ENCODE measurements at regions not wholly inside any gene's neighbourhood (a gene's known extent, or its start where the extent isn't known, plus 50 kb on each side); places are given as distances from the start of the nearest gene placed in this dataset.

GRCh38 chr12:91887957-91888356, 257.7 kb downstream of the BTG1 start:
- no peaks in the 10 kb centered on the region for H4K20me1 ChIP-seq (ENCODE audit: control insufficient read depth, insufficient read depth, low read length, poor library complexity, severe bottlenecking)
- Mint-ChIP-seq H3K9me3 (ENCODE audit: insufficient read depth) (no peaks in the 10 kb centered on the region), H3K4me3 (no peak overlapping the region), H3K27me3 (peaks cover 12% of the 10 kb centered on the region), H3K27ac (no peak overlapping the region), H3K4me1 (no peaks in the 10 kb centered on the region)
- POLR2A ChIA-PET = no interaction called here
- TF ChIP-seq EZH2 (IDR thresholded peaks at IDR 0.05; ENCODE audit: borderline replicate concordance, insufficient read depth, low read depth, low read length, poor library complexity, severe bottlenecking) (no peak), CTCF (IDR thresholded peaks at IDR 0.05) (no peak)
- no peak for ATAC-seq (ENCODE audit: low read depth)
- H3K79me2 ChIP-seq (ENCODE audit: control insufficient read depth, insufficient read depth, low read length) = no peaks in the 10 kb centered on the region
- no peak overlapping the region for H2AFZ ChIP-seq (ENCODE audit: insufficient read depth, low read depth, low read length, poor library complexity, severe bottlenecking)
- CTCF ChIA-PET = no interaction called here
- H3K4me1 ChIP-seq (ENCODE audit: control insufficient read depth in 2 of 2, insufficient read depth in 2 of 2, low read length in 2 of 2) = no peaks in the 10 kb centered on the region
- H3K4me3 ChIP-seq (ENCODE audit: control extremely low read depth in 1 of 5, extremely low read depth in 1 of 5, insufficient read depth in 1 of 5, low read depth in 2 of 5, low read length in 4 of 5) = no peak overlapping the region
- no peak overlapping the region for H3K4me2 ChIP-seq (replicated peaks; ENCODE audit: low read depth, low read length, poor library complexity, severe bottlenecking)
- H3K9ac ChIP-seq (ENCODE audit: low read length) = no peak overlapping the region
- intact Hi-C loops (cut with micrococcal nuclease) = no loop called here
- H3K9me3 ChIP-seq (ENCODE audit: control extremely low read depth in 1 of 3, control insufficient read depth in 2 of 3, insufficient read depth in 1 of 3, low read length in 2 of 3) = no peaks in the 10 kb centered on the region
- H3K36me3 ChIP-seq (replicated peaks in 1 of 2; ENCODE audit: control extremely low read depth in 1 of 2, control insufficient read depth in 1 of 2, extremely low read depth in 1 of 2, insufficient read depth in 2 of 2, low read length in 1 of 2) = no peaks in the 10 kb centered on the region
- peaks cover 0 to 5% (median 2%) of the 10 kb centered on the region in 4 experiments for H3K27me3 ChIP-seq (replicated peaks in 1 of 4; ENCODE audit: control extremely low read depth in 1 of 4, control insufficient read depth in 3 of 4, insufficient read depth in 4 of 4, low read length in 3 of 4)
- DNase-seq = no peak
- no peak overlapping the region for H3K27ac ChIP-seq (ENCODE audit: low read length in 2 of 2)
- no CpG with 5 or more reads among the region's 2 CpGs for WGBS (ENCODE audit: insufficient coverage)

DNA sequence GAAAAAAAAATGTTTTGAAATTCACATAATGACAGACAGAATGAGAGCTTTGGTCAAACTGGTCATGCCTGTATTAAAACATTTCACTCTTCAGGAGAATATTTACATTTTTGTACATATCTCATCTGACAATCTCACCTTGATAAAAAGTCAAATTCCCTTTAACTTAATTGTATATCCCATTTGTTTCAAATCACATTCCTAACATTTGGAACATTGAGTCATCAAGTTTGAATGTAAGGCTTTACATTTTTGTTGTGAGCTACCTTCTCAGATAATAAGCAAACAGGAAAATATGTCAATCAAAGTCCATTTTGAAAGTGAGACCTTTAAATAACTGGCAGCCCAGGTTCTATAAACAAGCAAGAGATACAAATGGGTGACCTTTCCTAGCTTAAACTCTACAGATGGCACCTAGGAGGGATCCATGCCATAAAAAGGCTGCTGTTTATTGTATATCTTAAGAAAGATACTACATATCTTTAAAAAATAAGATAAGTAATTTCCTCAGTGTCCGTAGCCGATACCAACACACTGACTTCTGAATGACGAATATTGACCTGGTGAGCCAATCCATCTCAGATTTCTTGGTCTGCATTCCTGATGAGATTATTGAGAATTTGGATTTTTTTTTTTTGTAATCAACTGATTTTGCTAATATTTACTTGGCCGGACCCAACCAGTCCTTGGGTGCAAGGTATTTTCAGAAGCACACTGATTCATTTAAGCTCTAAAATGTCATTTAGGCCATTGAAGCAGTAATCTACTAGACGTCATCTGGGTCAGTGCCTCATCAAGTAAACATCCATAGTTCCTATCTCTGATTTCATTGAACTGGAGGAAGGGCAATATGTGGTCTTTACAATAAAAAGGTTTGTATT, 259.6 kb downstream of the BTG1 start:
- ATAC-seq (ENCODE audit: low read depth) = no peak
- ChIA-PET CTCF (no interaction called here), POLR2A (no interaction called here)
- 80% methylated on average over 1 of the region's 5 CpGs for WGBS (ENCODE audit: insufficient coverage)
- no peak overlapping the region for H3K9ac ChIP-seq (ENCODE audit: low read length)
- no peak overlapping the region for H3K27ac Mint-ChIP-seq
- intact Hi-C loops (cut with micrococcal nuclease) = no loop called here
- no peaks in the 10 kb centered on the region for H3K4me1 ChIP-seq (ENCODE audit: control insufficient read depth in 2 of 2, insufficient read depth in 2 of 2, low read length in 2 of 2)
- no peak overlapping the region for H3K4me2 ChIP-seq (replicated peaks; ENCODE audit: low read depth, low read length, poor library complexity, severe bottlenecking)
- no peaks in the 10 kb centered on the region for H3K9me3 Mint-ChIP-seq (ENCODE audit: insufficient read depth)
- H3K36me3 ChIP-seq (replicated peaks in 1 of 2; ENCODE audit: control extremely low read depth in 1 of 2, control insufficient read depth in 1 of 2, extremely low read depth in 1 of 2, insufficient read depth in 2 of 2, low read length in 1 of 2) = no peaks in the 10 kb centered on the region
- no peaks in the 10 kb centered on the region for H3K27me3 ChIP-seq (replicated peaks in 1 of 4; ENCODE audit: control extremely low read depth in 1 of 4, control insufficient read depth in 3 of 4, insufficient read depth in 4 of 4, low read length in 3 of 4)
- no peak for DNase-seq
- H3K79me2 ChIP-seq (ENCODE audit: control insufficient read depth, insufficient read depth, low read length) = no peaks in the 10 kb centered on the region
- H2AFZ ChIP-seq (ENCODE audit: insufficient read depth, low read depth, low read length, poor library complexity, severe bottlenecking) = no peak overlapping the region
- H3K4me3 ChIP-seq (ENCODE audit: control extremely low read depth in 1 of 5, extremely low read depth in 1 of 5, insufficient read depth in 1 of 5, low read depth in 2 of 5, low read length in 4 of 5) = no peak overlapping the region
- H3K4me3 Mint-ChIP-seq = no peak overlapping the region
- H3K27me3 Mint-ChIP-seq = peaks cover 9% of the 10 kb centered on the region
- no peaks in the 10 kb centered on the region for H4K20me1 ChIP-seq (ENCODE audit: control insufficient read depth, insufficient read depth, low read length, poor library complexity, severe bottlenecking)
- no peaks in the 10 kb centered on the region for H3K9me3 ChIP-seq (ENCODE audit: control extremely low read depth in 1 of 3, control insufficient read depth in 2 of 3, insufficient read depth in 1 of 3, low read length in 2 of 3)
- H3K4me1 Mint-ChIP-seq = no peaks in the 10 kb centered on the region
- TF ChIP-seq CTCF (IDR thresholded peaks at IDR 0.05) = no peak
- no peak for TF ChIP-seq EZH2 (IDR thresholded peaks at IDR 0.05; ENCODE audit: borderline replicate concordance, insufficient read depth, low read depth, low read length, poor library complexity, severe bottlenecking)
- no peak overlapping the region for H3K27ac ChIP-seq (ENCODE audit: low read length in 2 of 2)
